ENCODE measurements at regions not wholly inside any gene's neighbourhood (a gene's known extent, or its start where the extent isn't known, plus 50 kb on each side); places are given as distances from the start of the nearest gene placed in this dataset.
"Not testable (repeated sequence)": the region's sequence is repeated elsewhere in the genome, so short reads cannot be mapped to it uniquely, and the experiment has no call there.

GRCh38 chrX:56429581-56429980 lies 133.8 kb upstream of the UBQLN2 start:
- Histone ChIP-seq H3K9me3 (no peaks in the 10 kb centered on the region), H3K36me3 (no peaks in the 10 kb centered on the region), H3K27me3 (no peaks in the 10 kb centered on the region), H3K4me3 (no peak overlapping the region), H3K27ac (no peak overlapping the region), H3K4me1 (no peaks in the 10 kb centered on the region)
- intact Hi-C loops (cut with DNase I): no loop called here
- DNase-seq: no peak
- TF ChIP-seq POLR2AphosphoS5 (IDR thresholded peaks at IDR 0.05) (no peak), EP300 (IDR thresholded peaks at IDR 0.05) (no peak), POLR2A (IDR thresholded peaks at IDR 0.05) (no peak)
- TF ChIP-seq, protein P1, sequence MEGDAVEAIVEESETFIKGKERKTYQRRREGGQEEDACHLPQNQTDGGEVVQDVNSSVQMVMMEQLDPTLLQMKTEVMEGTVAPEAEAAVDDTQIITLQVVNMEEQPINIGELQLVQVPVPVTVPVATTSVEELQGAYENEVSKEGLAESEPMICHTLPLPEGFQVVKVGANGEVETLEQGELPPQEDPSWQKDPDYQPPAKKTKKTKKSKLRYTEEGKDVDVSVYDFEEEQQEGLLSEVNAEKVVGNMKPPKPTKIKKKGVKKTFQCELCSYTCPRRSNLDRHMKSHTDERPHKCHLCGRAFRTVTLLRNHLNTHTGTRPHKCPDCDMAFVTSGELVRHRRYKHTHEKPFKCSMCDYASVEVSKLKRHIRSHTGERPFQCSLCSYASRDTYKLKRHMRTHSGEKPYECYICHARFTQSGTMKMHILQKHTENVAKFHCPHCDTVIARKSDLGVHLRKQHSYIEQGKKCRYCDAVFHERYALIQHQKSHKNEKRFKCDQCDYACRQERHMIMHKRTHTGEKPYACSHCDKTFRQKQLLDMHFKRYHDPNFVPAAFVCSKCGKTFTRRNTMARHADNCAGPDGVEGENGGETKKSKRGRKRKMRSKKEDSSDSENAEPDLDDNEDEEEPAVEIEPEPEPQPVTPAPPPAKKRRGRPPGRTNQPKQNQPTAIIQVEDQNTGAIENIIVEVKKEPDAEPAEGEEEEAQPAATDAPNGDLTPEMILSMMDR (IDR thresholded peaks at IDR 0.05): no peak
- WGBS, 2 donors: 31 to 44% methylated on average over 5 of the region's 5 CpGs

DNA sequence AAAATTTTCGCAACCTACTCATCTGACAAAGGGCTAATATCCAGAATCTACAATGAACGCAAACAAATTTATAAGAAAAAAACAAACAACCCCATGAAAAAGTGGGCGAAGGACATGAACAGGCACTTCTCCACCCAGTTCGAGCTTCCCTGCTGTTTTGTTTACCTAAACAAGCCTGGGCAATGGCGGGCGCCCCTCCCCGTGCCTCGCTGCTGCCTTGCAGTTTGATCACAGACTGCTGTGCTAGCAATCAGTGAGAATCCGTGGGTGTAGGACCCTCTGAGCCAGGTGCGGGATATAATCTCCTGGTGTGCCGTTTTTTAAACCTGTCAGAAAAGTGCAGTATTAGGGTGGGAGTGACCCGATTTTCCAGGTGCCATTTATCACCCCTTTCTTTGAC lies 111.4 kb upstream of the UBQLN2 start:
- H3K27ac ChIP-seq; intact Hi-C loops (cut with DNase I); H3K4me1 ChIP-seq; H3K36me3 ChIP-seq; H3K27me3 ChIP-seq; DNase-seq; H3K9me3 ChIP-seq; H3K4me3 ChIP-seq: not testable (repeated sequence)
- WGBS, 2 donors: 87 to 88% methylated on average over 12 of the region's 12 CpGs

- no peaks in the 10 kb centered on the region for H3K9me3 ChIP-seq
- DNase-seq: no peak
- H3K27ac ChIP-seq: no peak overlapping the region
- no peaks in the 10 kb centered on the region for H3K4me1 ChIP-seq
- TF ChIP-seq POLR2A (IDR thresholded peaks at IDR 0.05) (no peak), POLR2AphosphoS5 (IDR thresholded peaks at IDR 0.05) (no peak), EP300 (IDR thresholded peaks at IDR 0.05) (no peak)
- TF ChIP-seq, protein P1 (IDR thresholded peaks at IDR 0.05): no peak
- H3K4me3 ChIP-seq: no peak overlapping the region
- H3K27me3 ChIP-seq: no peaks in the 10 kb centered on the region
- no peaks in the 10 kb centered on the region for H3K36me3 ChIP-seq
- intact Hi-C loops (cut with DNase I): loop anchor here (5.0 kb wide), 1 partner anchor 270 kb away; no protein-coding TSS in a partner anchor
Measured at GRCh38 chrX:56462389-56462788, 101.0 kb upstream of the UBQLN2 start.

GRCh38 chrX:56468441-56468840 lies 95.0 kb upstream of the UBQLN2 start:
- H3K9me3 ChIP-seq: no peaks in the 10 kb centered on the region
- no peaks in the 10 kb centered on the region for H3K27me3 ChIP-seq
- no peaks in the 10 kb centered on the region for H3K4me1 ChIP-seq
- intact Hi-C loops (cut with DNase I): no loop called here
- DNase-seq: no peak
- H3K4me3 ChIP-seq: no peak overlapping the region
- TF ChIP-seq POLR2A (IDR thresholded peaks at IDR 0.05): no peak
- TF ChIP-seq, protein P1 (IDR thresholded peaks at IDR 0.05): no peak
- no peak for TF ChIP-seq EP300 (IDR thresholded peaks at IDR 0.05)
- TF ChIP-seq POLR2AphosphoS5 (IDR thresholded peaks at IDR 0.05): no peak
- no peaks in the 10 kb centered on the region for H3K36me3 ChIP-seq
- 14 to 56% methylated on average over 2 of the region's 2 CpGs for WGBS, 2 donors
- H3K27ac ChIP-seq: no peak overlapping the region

DNA sequence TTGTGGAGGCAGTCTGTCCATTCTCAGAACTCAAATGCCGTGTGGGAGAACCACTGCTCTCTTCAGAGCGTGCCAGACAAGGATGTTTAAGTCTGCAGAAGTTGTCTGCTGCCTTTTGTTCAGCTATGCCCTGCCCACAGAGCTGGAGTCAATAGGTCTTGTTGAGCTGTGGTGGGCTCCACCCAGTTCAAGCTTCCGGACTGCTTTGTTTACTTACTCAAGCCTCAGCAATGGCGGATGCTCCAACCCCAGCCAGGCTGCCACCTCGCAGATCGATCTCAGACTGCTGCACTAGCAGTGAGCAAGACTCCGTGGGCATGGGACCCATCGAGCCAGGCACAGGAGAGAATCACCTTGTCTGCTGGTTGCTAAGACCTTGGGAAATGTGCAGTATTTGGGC lies 68.5 kb upstream of the UBQLN2 start:
- H3K36me3 ChIP-seq; H3K4me1 ChIP-seq; intact Hi-C loops (cut with DNase I); H3K9me3 ChIP-seq; DNase-seq; H3K27ac ChIP-seq; H3K4me3 ChIP-seq; H3K27me3 ChIP-seq: not testable (repeated sequence)
- 89% methylated on average over 8 of the region's 8 CpGs for WGBS, 2 donors

DNA sequence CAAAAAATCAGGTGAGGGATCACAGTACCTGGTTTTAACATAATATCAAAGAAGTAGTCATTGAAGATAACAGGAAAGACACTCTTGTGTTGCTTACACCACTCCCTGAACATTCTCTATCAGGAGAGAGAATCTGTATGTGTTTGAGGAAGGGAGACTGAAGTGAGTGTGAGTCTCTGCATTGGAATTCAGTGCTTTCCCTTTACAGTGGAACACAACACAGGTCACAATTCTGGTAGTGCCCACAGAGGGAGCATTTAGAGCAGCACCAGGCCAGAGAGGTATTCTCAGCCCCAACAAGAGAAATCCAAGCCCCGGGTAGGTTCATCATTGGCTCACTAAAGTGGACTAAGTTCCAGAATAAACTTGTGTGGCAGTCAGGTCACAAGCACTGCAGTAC lies 64.7 kb upstream of the UBQLN2 start:
- no peak overlapping the region for H3K27ac ChIP-seq
- no peak for TF ChIP-seq POLR2A (IDR thresholded peaks at IDR 0.05)
- TF ChIP-seq, protein P1 (IDR thresholded peaks at IDR 0.05): no peak
- TF ChIP-seq POLR2AphosphoS5 (IDR thresholded peaks at IDR 0.05): no peak
- no peak for TF ChIP-seq EP300 (IDR thresholded peaks at IDR 0.05)
- DNase-seq: no peak
- WGBS, 2 donors: 95 to 97% methylated on average over 1 of the region's 1 CpG
- intact Hi-C loops (cut with DNase I): no loop called here
- no peaks in the 10 kb centered on the region for H3K4me1 ChIP-seq
- H3K27me3 ChIP-seq: no peaks in the 10 kb centered on the region
- no peaks in the 10 kb centered on the region for H3K9me3 ChIP-seq
- no peak overlapping the region for H3K4me3 ChIP-seq
- no peaks in the 10 kb centered on the region for H3K36me3 ChIP-seq
